Fibroblast of skin of left quadriceps (primary cell): ENCODE measurements at regions not wholly inside any gene's neighbourhood (a gene's known extent, or its start where the extent isn't known, plus 50 kb on each side); places are given as distances from the start of the nearest gene placed in this dataset.

Source experiments
- DNase-seq, 2 experiments: peaks; one replicate each; pipeline ENCODE4 v3.0.0-alpha.2; 2013; ENCODE audit warnings: low read depth in 2 of 2

DNA sequence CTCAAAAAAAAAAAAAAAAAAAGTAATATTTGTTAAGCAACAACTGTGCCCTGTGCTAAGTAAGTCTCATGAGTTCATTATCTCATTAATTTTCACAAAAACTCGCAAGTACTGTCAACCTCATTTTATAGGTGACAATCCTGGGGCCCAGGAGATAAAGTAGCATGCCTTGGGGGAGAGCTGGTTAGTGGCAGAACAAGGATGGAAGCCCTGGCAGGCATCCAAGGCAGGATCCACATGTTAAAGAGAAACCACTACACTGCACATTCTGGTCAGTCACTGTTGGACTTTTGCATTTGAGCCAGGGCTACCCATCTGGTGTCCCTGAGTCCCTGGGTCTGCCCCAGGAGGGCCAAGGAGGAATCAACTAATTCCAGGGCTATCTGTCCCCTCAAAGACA lies 54.6 kb downstream of the ZFP36L2 start:
- DNase-seq = no peak

DNA sequence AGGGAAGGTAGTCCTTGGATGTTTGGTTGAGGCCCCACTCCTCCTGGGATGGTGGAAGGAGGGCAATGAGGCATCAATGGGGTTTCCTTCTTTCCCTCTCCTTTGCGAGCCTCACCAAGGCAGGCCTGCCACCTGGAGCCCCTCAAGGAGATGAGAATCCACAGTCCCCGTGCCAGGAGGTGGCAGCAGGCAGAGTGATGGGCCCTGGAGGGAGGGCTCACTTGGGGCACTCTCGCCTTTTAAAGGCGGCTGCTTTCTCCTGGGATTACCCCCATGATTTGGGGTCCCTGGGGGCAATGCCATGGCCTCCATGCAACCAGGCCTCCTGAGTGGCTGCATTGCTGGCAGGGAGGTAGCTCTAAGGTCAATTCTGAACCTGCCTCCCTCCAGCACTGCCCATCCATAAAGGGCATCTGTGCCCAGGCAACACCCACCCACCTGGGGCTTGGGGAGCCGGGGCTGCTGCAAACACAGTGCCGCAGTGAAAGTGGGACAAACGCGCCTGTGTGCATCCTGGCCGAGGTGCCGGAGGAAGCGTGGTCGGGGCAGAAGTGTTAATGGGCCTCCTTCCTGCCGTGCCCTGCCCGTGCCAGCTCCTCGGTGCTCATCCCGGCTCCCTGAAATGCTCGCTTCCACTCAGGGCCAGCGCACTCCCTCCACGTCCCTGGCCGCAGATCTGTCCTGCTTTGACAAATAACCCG lies 55.9 kb downstream of the ZFP36L2 start:
- no peak for DNase-seq

DNA sequence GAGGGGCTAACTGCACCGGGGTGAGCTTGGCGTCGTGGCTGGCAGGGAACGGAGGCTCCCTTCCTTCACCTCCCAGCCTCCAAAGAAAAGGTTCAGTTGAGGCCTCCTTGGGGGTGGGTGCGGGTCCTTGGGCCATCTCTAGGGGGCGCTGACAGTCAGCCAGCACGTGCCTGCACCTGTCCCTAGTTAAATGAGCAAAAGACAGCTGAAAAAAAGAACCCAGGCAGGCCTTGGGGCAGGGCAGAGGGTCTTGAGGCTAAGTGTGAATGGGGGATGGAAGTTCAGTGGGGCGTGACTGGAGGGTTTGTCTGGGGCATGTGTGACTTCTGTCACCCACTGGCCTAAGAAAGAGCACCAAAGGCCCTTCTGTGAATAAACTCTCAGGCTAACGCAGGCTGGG lies 56.4 kb downstream of the ZFP36L2 start:
- no peak for DNase-seq

DNA sequence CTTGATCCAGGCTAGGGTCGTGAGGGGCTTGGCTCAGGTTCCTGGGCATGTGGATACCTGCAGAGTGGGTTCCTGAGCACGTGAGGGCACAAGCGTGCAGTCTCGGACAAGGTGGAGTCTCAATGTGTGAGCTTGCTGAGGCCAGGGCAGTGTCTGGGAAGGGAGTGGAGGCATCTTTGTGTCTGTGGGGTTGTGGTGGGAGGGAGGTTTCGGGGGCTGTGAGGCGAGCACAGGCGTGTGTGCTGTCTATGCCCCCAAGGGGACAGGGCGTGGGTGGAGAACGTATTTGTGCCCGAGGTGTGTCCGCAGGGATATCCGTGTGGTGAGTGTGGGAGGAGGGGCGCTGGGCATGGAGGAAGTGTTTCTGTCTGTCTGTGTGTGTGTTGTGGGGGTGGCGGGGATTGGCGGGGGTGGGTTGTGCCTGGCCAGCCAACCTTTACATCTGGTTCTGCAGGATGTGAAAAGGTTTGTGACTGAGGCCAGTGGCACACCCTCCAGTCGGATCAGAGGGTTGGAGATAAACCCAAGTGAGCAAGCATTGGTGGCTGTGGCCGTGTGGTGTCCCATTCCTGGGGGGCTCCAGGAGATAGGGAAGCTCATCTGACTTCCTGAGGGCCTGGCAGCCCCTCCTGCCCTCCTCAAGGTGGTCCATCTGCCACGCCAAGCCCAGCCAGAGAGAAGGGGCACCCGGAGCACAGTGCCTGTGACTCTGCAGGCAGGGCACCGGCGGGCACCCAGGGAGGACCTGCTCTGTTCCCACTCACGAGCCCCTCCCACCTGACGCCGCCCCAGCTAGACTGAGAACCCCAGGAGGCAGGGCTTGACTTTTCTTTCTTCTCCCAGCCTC lies 57.1 kb downstream of the ZFP36L2 start:
- DNase-seq = no peak

DNA sequence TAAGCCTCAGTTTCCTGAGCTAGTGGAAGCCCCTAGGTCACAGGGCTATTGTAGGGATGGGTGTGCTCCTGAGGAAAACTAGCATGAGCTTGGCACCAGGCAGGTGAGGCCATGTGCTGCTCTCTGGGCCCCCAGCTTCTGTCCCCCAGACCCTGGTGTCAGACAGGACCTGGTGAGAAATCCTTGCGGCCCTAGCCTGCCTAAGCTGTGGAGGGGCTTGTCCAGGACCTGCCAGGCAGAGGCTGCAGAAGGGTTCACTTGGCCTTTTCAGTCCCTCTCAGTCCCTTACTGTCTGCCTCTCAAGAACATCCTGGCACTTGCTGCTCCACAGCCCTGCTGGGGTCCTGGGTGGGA lies 58.4 kb downstream of the ZFP36L2 start:
- DNase-seq = no peak

DNA sequence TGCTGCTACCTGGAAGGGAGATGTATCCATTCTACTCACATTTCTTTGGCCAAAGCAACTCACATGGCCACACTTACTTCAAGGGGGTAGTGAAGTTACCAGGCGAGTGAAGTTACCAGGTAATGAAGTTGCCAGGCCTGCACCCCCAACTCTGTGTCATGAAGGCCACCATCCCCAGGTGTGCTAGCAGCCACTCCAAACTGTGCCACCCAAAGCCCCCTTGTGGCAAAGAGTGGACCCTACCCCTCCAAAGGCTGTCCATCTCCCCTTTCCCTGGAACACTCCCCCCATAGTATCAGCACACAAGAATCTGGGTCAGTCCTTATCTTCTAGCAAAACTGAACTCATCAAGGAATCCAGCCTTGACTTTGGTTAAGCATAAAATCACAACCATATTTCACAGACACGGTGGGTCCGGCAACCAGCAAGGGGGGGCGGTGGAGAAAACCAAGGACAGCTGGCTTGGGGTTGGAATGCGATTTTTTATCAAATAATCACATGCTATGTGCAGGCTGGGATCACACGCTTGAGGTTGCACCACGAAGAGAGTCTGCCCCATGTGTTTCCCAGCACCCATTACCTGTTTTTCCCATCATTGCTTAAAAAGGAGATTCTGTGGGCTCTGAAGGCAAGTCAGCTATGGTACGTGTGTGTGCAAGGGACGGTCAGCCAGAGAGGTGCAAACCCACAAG lies 60.9 kb downstream of the ZFP36L2 start:
- DNase-seq = no peak

DNA sequence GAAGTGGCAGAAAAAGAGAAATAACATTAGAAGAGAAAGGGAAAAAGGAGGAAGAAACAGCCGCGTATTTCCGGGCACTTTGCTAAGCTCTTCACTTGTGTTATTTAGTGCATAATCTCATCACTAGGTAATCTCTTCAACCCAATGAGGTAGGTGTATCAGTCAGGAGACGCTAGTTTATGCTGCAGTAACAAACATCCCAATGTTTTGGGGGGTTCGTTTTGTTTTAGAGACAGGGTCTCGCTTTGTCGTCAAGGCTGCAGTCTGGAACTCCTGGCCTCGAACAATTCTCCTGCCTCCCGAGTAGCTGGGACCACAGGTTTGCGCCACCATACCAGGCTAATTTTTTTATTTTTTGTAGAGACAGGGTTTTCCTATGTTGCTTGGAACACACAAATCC lies 61.7 kb downstream of the ZFP36L2 start:
- no peak for DNase-seq

DNA sequence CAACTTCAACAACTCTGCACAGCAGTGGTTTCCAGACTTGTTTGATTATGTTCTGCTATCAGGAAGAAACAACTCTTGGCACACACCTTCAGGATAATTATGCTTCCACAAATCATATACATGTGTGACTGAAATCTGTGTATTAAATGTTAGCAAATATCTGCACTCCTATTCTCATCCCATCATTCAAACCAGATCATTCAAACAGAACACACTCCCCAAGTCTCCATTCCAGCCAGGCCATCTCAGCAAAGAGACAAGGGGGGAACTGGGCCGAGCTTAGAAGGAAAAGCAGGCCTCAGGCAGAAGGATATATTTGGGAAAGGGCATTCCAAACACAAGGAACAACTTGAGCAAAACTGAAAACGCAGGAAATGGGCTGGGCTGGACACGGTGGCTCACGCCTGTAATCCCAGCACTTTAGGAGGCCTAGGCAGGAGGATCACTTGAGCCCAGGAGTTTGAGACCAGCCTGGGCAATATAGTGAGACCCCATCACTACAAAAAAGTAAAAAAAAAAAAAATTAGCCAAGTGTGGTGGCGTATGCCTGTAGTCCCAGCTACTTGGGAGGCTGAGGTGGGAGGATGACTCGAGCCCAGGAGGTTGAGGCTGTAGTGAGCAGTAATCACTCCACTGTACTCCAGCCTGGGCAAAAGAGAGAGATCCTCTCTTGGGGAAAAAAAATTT lies 62.7 kb downstream of the ZFP36L2 start:
- no peak for DNase-seq

DNA sequence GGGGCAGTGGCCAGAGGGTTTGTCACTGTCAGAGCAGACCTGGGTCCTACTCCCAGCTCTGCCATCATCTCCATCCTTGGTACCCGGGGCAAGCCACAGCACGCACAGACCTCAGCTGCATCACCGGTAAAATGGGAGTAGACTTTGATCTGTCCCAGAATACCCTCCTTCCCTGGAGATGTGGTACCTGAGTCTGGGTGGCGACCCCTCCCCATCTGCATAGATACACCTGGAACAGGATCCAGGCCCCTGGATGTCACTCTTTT lies 64.0 kb downstream of the ZFP36L2 start:
- DNase-seq = no peak

DNA sequence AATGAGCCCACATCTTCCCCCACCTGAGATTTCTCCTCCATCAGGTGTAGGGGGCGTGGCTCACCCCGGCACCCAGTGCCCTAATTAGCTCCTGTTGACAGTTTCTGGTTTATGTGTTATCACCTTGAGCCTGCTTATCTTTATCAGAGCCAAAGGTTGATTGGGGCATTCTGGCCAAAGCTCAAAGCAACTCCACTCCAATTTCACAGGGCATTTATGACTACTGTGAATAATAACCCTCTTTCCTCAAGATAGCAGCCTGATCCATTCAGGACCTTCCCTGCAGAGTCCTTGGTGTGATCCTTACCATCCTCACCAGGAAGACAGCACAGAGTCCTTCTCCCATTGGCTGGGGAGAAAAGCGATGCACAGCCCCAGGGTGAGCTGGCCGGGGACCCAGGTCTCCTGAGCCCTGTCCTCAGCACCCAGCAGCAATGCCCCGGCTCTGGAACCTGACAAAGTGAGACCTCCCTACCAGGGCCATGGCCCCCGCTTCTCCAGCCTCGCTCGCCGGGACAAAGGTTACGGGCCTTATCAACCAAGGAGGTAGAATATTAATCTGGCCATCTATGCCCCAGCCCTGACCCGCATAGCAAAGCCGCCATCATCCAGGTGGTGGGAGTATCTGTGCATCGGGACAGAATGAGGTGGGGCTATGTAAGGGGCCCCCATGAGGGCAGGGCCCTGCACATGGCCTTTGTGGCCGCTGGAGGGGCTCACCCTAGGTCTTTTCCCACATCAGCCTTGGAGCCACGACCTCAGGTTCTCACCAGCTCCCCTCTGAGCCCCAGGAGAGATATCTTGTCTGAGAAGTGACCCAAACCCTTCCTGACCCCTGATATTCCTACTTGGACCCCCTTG lies 64.5 kb downstream of the ZFP36L2 start:
- DNase-seq = no peak

DNA sequence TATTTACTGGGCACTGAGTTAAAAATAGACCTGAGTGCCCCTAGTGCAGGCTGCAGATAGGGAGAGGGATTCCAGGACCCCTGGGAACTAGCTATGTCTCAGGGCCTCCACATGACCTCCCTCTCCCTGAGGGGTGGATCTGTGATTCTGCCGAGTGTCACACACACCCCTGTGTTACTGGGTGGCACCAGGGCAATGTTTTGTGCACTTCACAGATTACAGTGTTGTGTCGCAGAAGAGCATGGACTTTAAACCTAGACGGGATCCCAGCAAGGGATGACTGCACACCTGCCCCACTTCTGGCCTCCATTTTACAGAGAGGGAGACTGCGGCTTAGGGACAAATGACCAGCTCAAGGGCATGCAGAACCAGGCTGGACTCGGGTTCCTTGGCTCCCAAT lies 65.6 kb downstream of the ZFP36L2 start:
- DNase-seq = no peak

DNA sequence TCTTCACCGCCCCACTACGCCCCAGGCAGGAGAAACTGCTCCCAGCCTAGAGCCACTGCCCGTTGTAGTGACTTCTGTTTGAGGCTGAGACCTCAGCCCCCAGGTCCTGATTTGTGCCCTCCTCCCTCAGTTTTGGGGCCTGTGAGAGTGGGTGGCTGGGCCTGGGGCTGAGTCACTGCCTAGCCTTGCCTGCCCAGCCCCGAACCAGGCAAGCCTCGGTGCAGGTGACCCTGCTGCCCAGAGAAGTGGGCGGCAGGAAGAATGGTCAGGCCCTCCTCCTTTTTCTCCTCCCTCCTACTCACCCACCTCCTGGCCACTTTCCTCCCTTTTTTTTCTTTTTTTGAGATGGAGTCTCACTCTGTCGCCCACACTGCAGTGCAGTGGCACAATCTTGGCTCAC lies 66.6 kb downstream of the ZFP36L2 start:
- DNase-seq = no peak

DNA sequence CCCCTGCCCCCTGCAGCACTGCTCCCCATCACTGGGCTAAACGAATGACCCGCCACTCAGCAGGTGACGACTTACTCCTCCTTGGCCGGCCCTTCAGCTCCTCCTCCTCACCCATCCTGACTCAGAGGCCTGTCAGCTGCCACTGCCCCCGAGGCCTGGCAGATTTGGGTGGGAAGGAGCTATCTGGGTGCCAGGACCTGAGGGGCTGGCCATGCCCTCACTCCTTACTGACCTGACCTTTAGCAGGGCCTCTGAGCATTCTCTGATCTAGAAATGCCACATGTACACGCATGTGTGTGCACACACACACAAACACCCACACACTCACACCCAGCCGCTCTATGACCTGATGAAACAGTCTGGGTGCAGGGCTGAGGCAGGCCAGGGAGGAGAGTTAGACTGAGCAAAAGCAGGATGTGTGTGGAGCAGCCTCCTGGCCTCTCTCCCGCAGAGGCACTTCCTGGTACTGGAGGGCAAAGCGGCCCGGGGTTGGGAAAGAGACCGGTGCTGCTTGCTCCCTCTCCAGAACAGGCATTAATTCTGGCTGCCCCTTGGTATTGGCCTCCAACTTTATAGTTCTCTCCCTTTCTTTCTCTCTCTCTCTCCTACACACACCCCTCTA lies 68.0 kb downstream of the ZFP36L2 start:
- peak in 1 of 2 experiments; percentile 22 for DNase-seq

DNA sequence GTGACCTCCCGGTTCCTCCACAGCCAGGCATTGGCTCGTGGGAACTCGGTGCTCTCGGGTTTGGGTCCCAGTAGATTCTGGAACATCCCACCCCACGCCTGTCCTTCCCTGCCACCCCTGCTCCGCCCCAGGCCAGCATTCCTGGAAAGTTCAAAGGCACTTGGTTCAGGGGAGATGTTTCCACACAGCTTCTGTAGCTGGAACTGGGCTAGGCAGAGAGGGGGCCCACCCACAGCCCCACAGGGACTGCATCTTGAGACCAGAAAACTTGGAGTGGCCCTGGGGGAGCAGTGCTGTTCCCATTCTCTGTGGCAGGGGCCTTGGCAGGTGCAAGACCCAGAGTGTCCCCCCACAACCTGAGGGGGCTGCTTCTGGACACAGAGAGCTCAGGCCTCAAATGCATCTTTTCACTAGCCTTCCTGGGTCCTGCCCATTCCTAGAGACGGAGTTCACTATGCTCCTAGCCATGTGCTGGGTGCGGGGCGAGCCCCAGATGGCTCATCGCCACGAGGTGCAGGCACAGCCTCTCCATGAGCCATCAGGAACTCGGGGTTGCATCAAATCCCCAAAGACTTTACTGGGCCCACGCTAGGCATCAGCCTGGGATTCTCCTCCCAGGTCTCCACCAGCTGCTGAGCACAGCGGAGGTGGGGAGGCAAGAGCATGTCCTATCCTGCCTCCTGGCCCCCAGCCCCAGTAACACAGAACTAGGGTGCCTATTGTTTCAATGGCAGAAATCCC lies 68.7 kb downstream of the ZFP36L2 start:
- no peak for DNase-seq

DNA sequence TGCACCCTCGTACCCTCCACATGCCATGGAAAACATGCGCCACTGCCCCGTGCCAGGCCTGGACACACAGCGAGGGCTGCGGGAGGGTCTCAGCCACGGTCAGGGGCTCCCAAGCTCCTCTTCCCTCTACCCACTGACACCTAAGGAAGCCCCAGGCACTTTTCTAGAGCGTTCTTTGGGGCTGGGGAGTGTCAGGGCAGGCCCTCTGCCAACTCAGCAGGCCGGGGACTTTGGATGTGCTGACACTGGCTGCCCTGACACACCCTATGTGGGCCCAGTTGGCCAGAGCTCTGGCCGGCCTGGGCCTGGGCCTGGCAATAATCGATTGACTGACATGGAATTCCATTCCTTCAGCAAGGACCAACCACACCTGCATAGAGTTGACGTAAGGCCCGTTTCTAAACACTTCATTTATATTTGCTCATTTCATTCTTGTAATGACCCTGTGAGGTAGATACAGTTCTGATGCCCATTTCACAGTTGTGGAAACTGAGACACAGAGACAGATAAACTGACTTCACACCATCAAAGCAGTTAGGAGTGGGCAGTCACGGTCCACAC lies 70.5 kb downstream of the ZFP36L2 start:
- DNase-seq = no peak

DNA sequence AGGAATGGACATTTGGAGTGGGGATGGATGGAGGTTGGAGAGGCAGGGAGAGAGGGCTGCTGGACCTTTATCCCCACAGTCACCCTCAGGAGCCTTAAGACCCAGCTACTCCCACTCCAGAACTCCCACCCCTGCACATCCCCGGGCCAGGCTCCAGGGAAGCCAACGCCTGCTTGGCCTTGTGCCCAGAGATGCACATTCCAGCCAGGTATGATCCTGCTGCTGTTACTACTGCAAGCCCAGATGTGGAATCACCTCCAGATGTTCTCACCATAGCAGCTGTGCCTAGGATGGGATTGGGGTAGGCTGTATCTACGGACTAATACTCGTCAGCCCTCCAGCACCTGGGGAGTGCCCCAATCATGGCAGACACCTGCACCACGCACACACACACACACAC lies 71.7 kb downstream of the ZFP36L2 start:
- DNase-seq = no peak

DNA sequence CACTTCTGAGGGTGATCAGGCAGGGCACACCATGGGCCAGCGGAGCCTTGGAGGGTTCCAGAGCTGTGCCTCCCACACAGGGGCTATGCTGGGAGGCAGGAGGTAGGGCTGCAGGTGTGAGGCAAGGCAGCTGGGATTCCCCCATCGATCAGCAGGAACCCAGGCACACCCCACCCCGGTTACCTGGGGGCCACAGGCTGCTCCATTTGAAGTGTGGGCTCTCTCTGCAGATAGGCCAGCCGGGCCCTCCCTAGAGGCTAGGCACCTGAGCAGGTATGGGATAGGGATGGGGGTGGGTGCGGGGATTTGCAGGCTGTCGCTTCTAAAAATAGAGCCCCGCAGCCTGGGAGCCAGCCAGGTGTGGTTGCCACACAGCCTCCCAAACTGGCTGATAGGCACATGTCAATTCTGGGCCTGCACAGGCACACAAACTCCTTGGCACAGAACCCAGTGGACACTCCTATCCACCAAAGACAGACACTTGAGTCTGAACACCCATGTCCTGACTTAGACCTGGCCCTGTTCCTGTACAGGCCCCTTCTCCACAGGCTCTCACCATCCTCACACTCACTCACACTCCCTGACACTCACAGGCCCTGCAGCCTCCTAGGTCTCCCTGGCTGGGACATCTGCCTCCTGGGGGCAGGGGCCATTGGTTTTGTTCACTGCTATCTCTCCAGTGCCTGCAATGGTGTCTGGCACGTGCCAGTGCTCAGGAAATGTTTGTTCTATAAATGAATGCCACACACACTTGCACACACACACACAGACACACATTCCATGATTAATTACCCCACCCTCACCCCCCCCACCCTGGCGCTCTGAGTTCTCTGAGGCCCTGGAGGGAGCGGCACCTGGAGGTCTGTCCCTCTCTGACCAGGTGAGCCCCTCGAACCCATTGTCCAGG lies 73.4 kb downstream of the ZFP36L2 start:
- DNase-seq = no peak

DNA sequence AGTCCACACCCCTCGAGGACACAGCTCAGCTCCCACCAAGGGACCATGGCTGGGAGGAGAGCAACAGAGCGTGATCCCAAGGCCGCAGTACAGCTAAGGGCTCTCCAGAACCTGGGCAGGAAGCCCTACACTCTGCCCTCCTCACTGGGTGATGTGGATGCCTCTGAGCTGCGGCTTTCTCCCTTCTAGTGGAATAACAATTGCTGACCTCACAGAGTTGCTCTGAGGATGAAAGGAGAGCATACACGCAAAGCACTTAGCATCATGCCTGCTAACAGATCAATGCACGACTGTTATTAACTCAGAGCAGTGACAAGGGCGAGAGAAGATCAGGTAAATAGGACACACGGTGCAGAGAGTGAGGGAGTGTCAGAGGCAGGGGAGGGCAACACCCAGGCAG lies 74.2 kb downstream of the ZFP36L2 start:
- DNase-seq = no peak

DNA sequence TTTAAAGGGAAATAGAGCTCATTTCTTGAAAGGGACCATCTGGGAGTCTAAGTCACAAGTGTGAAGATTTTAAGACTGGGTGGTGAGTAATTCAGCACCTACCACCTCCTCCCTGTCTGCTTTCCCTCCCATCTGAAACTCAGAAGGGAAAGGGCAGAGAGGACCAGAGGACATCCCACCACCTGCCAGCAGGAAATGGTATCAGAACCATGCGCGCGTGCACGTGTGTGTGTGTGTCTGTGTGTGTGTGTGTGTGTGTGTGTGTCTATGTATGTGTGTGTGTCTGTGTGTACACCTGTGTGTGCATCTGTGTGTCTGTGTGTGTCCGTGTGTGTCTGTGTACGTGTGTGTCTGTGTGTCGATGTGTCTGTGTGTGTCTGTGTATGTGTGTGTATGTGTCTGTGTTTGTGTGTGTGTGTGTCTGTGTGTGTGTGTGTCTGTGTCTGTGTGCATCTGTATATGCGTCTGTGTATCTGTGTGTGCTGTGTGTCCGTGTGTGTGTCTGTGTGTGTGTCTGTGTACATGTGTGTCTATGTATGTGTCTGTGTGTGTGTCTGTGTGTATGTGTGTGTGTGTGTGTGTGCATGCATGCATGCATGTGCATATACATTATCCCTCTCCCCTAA lies 76.8 kb downstream of the ZFP36L2 start:
- DNase-seq = no peak
